ENCODE measurements at regions not wholly inside any gene's neighbourhood (a gene's known extent, or its start where the extent isn't known, plus 50 kb on each side); places are given as distances from the start of the nearest gene placed in this dataset.

DNA sequence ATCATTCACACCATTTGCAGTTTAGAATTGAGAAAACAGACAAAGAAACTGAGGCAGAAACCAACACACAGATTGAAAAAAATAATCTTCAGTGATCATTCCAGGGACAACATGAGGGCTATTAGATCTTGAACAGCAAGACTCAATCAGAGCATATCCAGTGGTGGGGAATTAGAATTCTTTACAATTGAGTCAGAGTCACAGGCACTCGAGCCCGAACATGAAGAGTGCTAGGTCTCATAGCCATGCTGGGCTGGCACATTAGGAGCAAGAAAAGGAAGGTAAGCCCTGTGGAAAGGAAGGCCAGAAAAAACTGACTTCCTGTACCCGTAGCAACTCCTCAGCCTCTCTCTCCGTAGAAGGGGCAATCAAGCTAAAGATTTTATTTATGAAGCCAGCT is 419.9 kb downstream of the HAO1 start:
- H3F3A ChIP-seq (ENCODE audit: insufficient read depth), result no peaks in the 10 kb centered on the region
- H3K79me2 ChIP-seq (ENCODE audit: insufficient read depth, low read length), result no peaks in the 10 kb centered on the region
- no peak overlapping the region for H3K27ac ChIP-seq (ENCODE audit: low read depth, low read length)
- H3K4me3 ChIP-seq (ENCODE audit: insufficient read depth, low read length, poor library complexity, severe bottlenecking), result no peak overlapping the region
- no peak for TF ChIP-seq EZH2phosphoT487 (conservative IDR thresholded peaks at IDR 0.05; ENCODE audit: low read length)
- TF ChIP-seq, protein P1, sequence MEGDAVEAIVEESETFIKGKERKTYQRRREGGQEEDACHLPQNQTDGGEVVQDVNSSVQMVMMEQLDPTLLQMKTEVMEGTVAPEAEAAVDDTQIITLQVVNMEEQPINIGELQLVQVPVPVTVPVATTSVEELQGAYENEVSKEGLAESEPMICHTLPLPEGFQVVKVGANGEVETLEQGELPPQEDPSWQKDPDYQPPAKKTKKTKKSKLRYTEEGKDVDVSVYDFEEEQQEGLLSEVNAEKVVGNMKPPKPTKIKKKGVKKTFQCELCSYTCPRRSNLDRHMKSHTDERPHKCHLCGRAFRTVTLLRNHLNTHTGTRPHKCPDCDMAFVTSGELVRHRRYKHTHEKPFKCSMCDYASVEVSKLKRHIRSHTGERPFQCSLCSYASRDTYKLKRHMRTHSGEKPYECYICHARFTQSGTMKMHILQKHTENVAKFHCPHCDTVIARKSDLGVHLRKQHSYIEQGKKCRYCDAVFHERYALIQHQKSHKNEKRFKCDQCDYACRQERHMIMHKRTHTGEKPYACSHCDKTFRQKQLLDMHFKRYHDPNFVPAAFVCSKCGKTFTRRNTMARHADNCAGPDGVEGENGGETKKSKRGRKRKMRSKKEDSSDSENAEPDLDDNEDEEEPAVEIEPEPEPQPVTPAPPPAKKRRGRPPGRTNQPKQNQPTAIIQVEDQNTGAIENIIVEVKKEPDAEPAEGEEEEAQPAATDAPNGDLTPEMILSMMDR (IDR thresholded peaks at IDR 0.05; ENCODE audit: insufficient read depth, low read length, poor library complexity, severe bottlenecking), result no peak
- H3K9me3 ChIP-seq (ENCODE audit: insufficient read depth, low read length), result no peaks in the 10 kb centered on the region
- H3K4me2 ChIP-seq (ENCODE audit: low read depth, low read length, poor library complexity, severe bottlenecking), result no peak overlapping the region
- no peaks in the 10 kb centered on the region for H3K27me3 ChIP-seq (ENCODE audit: low read length)
- no peak overlapping the region for H3K9ac ChIP-seq (ENCODE audit: low read length)
- no peak overlapping the region for H2AFZ ChIP-seq (ENCODE audit: low read depth, low read length, severe bottlenecking)
- no peaks in the 10 kb centered on the region for H3K36me3 ChIP-seq (ENCODE audit: low read length)
- H4K20me1 ChIP-seq (ENCODE audit: low read depth, low read length), result no peaks in the 10 kb centered on the region
- no peaks in the 10 kb centered on the region for H3K9me2 ChIP-seq (replicated peaks; ENCODE audit: insufficient read depth, low read length)

DNA sequence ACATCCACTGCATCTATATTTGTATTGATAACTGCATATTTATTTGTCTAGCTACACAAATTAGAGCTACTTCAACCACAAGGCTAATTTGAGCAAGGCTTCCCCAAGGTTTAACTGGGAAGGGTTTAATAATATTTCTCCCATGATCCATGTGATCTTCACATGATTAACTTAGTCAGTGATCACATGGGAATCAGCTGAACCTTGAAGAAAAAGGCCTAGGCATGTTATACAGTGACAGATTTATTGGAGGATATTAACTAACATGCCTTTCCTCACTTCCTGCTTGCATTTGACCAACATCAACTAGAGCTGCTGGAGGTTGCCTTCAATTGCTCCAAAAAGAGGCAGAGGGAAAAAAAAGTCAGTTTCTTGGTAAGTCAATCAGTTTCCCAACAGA is 417.0 kb downstream of the HAO1 start:
- no peaks in the 10 kb centered on the region for H3K36me3 ChIP-seq (ENCODE audit: low read length)
- no peaks in the 10 kb centered on the region for H3K27me3 ChIP-seq (ENCODE audit: low read length)
- H3K79me2 ChIP-seq (ENCODE audit: insufficient read depth, low read length), result no peaks in the 10 kb centered on the region
- no peak overlapping the region for H3K9ac ChIP-seq (ENCODE audit: low read length)
- TF ChIP-seq, protein P1 (IDR thresholded peaks at IDR 0.05; ENCODE audit: insufficient read depth, low read length, poor library complexity, severe bottlenecking), result no peak
- no peak for TF ChIP-seq EZH2phosphoT487 (conservative IDR thresholded peaks at IDR 0.05; ENCODE audit: low read length)
- H3K27ac ChIP-seq (ENCODE audit: low read depth, low read length), result no peak overlapping the region
- H2AFZ ChIP-seq (ENCODE audit: low read depth, low read length, severe bottlenecking), result no peak overlapping the region
- H3K4me3 ChIP-seq (ENCODE audit: insufficient read depth, low read length, poor library complexity, severe bottlenecking), result no peak overlapping the region
- H3K9me2 ChIP-seq (replicated peaks; ENCODE audit: insufficient read depth, low read length), result no peaks in the 10 kb centered on the region
- H3K9me3 ChIP-seq (ENCODE audit: insufficient read depth, low read length), result no peaks in the 10 kb centered on the region
- H3F3A ChIP-seq (ENCODE audit: insufficient read depth), result no peaks in the 10 kb centered on the region
- no peak overlapping the region for H3K4me2 ChIP-seq (ENCODE audit: low read depth, low read length, poor library complexity, severe bottlenecking)
- H4K20me1 ChIP-seq (ENCODE audit: low read depth, low read length), result no peaks in the 10 kb centered on the region

DNA sequence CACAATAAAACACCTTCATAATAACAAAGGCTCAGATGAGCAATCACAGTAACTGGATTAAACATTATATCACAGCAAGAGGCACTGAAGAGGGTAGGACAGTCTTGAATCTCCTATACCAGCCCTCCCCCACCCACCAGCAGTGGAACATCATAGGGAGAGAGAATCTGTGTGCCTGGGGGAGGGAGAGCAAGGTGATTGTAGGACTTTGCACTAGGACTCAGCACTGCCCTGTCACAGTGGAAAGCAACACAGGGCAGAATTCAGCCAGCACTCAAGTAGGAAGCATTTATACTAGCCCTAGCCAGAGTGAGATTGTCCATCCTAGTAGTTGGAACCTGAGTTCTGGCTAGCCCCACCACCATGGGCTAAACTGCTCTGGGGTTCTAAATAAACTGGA is 400.2 kb downstream of the HAO1 start:
- no peaks in the 10 kb centered on the region for H3K27me3 ChIP-seq (ENCODE audit: low read length)
- TF ChIP-seq, protein P1 (IDR thresholded peaks at IDR 0.05; ENCODE audit: insufficient read depth, low read length, poor library complexity, severe bottlenecking), result no peak
- no peak for TF ChIP-seq EZH2phosphoT487 (conservative IDR thresholded peaks at IDR 0.05; ENCODE audit: low read length)
- H3K4me2 ChIP-seq (ENCODE audit: low read depth, low read length, poor library complexity, severe bottlenecking), result no peak overlapping the region
- H3K9ac ChIP-seq (ENCODE audit: low read length), result no peak overlapping the region
- no peak overlapping the region for H2AFZ ChIP-seq (ENCODE audit: low read depth, low read length, severe bottlenecking)
- 0 out of 2 replicates have a peak, but pooled peaks cover 3% of the 10 kb centered on the region for H4K20me1 ChIP-seq (ENCODE audit: low read depth, low read length)
- H3K36me3 ChIP-seq (ENCODE audit: low read length), result no peaks in the 10 kb centered on the region
- peaks cover 5% of the 10 kb centered on the region; the same call in 1 of the 2 replicates for H3K9me3 ChIP-seq (ENCODE audit: insufficient read depth, low read length)
- H3K27ac ChIP-seq (ENCODE audit: low read depth, low read length), result no peak overlapping the region
- H3K9me2 ChIP-seq (replicated peaks; ENCODE audit: insufficient read depth, low read length), result no peaks in the 10 kb centered on the region
- H3K79me2 ChIP-seq (ENCODE audit: insufficient read depth, low read length), result no peaks in the 10 kb centered on the region
- H3F3A ChIP-seq (ENCODE audit: insufficient read depth), result no peaks in the 10 kb centered on the region
- no peak overlapping the region for H3K4me3 ChIP-seq (ENCODE audit: insufficient read depth, low read length, poor library complexity, severe bottlenecking)
